SK-N-SH treated with all-trans-retinoic acid at 6 μM for 48 hours (cell line): ENCODE measurements at regions not wholly inside any gene's neighbourhood (a gene's known extent, or its start where the extent isn't known, plus 50 kb on each side); places are given as distances from the start of the nearest gene placed in this dataset.

Experiments
- ARNTL ChIP-seq: fragments of 450-650 bp; formaldehyde crosslinking; IDR thresholded peaks from 2 replicates; pipeline ENCODE4 v1.5.0; 2020; ENCODE audit warnings: low read depth, mild to moderate bottlenecking, moderate library complexity, borderline replicate concordance
- ESRRG ChIP-seq: fragments of 250-450 bp; sonication (Bioruptor Pico); IDR thresholded peaks from 2 replicates; pipeline ENCODE4 v1.6.1; 2021; ENCODE audit warnings: mild to moderate bottlenecking
- PATZ1 ChIP-seq: fragments of 250-450 bp; sonication (Bioruptor Pico); IDR thresholded peaks from 2 replicates; pipeline ENCODE4 v1.8.0; 2020; ENCODE audit warnings: mild to moderate bottlenecking, moderate library complexity, borderline replicate concordance
- RARB ChIP-seq: fragments of 250-450 bp; sonication (Bioruptor Pico); IDR thresholded peaks from 2 replicates; pipeline ENCODE4 v1.8.0; 2021; ENCODE audit warnings: mild to moderate bottlenecking, moderate library complexity
- TOX ChIP-seq: fragments of 250-450 bp; sonication (Bioruptor Pico); IDR thresholded peaks from 2 replicates; pipeline ENCODE4 v1.8.0; 2021; ENCODE audit warnings: mild to moderate bottlenecking, moderate library complexity, borderline replicate concordance
- ZFP3 ChIP-seq: fragments of 250-450 bp; sonication (Bioruptor Pico); IDR thresholded peaks from 2 replicates; pipeline ENCODE4 v1.5.0; 2020; ENCODE audit warnings: mild to moderate bottlenecking, moderate library complexity
- ZFP30 ChIP-seq: fragments of 450-650 bp; formaldehyde crosslinking; IDR thresholded peaks from 2 replicates; pipeline ENCODE4 v1.5.0; 2022; ENCODE audit warnings: mild to moderate bottlenecking, moderate library complexity
- ZNF565 ChIP-seq: fragments of 450-650 bp; formaldehyde crosslinking; conservative IDR thresholded peaks from 2 replicates; pipeline ENCODE4 v1.5.0; 2020; ENCODE audit warnings: low read depth, mild to moderate bottlenecking, moderate library complexity
- ZNF8 ChIP-seq: fragments of 450-650 bp; formaldehyde crosslinking; IDR thresholded peaks from 2 replicates; pipeline ENCODE4 v1.5.0; 2020; ENCODE audit warnings: mild to moderate bottlenecking, moderate library complexity
- TF ChIP-seq, protein P1 (sequence below): fragments of 250-450 bp; sonication (Bioruptor Pico); IDR thresholded peaks from 2 replicates; pipeline ENCODE4 v1.8.0; 2021; ENCODE audit warnings: low read depth, mild to moderate bottlenecking, moderate library complexity, borderline replicate concordance
- TF ChIP-seq, protein P2 (sequence below): fragments of 250-450 bp; sonication (Bioruptor Pico); IDR thresholded peaks from 2 replicates; pipeline ENCODE4 v1.5.1; 2021; ENCODE audit warnings: mild to moderate bottlenecking, moderate library complexity

DNA sequence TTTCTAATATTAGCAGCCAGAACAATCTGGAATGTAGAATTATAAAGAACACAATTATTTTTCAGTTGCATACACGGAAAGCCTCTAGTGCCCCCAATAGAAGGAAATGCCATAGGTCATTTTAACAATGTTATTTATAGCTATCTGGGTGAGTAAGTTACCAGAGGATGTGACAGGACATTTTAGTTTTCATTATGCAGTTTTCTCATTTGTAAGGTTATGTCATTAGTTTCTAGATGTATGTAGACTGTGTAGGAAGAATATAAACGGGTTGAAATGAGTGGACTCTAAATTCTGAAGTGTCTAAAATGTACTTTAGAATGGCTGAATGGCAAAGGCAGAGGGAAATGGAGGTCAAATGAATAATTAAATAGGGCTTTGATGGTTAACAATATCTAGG, 213.3 kb downstream of the DTHD1 start:
- no peak for TF ChIP-seq ESRRG (CRISPR knock-in tag)
- TF ChIP-seq, protein P1, sequence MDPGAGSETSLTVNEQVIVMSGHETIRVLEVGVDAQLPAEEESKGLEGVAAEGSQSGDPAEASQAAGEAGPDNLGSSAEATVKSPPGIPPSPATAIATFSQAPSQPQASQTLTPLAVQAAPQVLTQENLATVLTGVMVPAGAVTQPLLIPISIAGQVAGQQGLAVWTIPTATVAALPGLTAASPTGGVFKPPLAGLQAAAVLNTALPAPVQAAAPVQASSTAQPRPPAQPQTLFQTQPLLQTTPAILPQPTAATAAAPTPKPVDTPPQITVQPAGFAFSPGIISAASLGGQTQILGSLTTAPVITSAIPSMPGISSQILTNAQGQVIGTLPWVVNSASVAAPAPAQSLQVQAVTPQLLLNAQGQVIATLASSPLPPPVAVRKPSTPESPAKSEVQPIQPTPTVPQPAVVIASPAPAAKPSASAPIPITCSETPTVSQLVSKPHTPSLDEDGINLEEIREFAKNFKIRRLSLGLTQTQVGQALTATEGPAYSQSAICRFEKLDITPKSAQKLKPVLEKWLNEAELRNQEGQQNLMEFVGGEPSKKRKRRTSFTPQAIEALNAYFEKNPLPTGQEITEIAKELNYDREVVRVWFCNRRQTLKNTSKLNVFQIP (CRISPR knock-in tag) = no peak
- TF ChIP-seq PATZ1 (CRISPR knock-in tag) = no peak
- no peak for TF ChIP-seq ZFP3
- no peak for TF ChIP-seq TOX (CRISPR knock-in tag)
- TF ChIP-seq ZNF8 (CRISPR knock-in tag) = no peak
- no peak for TF ChIP-seq ARNTL (CRISPR knock-in tag)
- TF ChIP-seq, protein P2, sequence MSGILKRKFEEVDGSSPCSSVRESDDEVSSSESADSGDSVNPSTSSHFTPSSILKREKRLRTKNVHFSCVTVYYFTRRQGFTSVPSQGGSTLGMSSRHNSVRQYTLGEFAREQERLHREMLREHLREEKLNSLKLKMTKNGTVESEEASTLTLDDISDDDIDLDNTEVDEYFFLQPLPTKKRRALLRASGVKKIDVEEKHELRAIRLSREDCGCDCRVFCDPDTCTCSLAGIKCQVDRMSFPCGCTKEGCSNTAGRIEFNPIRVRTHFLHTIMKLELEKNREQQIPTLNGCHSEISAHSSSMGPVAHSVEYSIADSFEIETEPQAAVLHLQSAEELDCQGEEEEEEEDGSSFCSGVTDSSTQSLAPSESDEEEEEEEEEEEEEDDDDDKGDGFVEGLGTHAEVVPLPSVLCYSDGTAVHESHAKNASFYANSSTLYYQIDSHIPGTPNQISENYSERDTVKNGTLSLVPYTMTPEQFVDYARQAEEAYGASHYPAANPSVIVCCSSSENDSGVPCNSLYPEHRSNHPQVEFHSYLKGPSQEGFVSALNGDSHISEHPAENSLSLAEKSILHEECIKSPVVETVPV (CRISPR knock-in tag) = no peak
- no peak for TF ChIP-seq RARB (CRISPR knock-in tag)
- no peak for TF ChIP-seq ZNF565 (CRISPR knock-in tag)
- no peak for TF ChIP-seq ZFP30 (CRISPR knock-in tag)
